Epithelial cell of proximal tubule (primary cell): ENCODE measurements at regions not wholly inside any gene's neighbourhood (a gene's known extent, or its start where the extent isn't known, plus 50 kb on each side); places are given as distances from the start of the nearest gene placed in this dataset.

Source experiments
- DNase-seq: peaks from one replicate; pipeline ENCODE4 v3.0.0-alpha.2; 2011; ENCODE audit warnings: low read depth
- H3K4me3 ChIP-seq: 2 replicates; pipeline ENCODE4 v1.5.1; 2011; ENCODE audit warnings: low read depth, mild to moderate bottlenecking, low read length
- CTCF ChIP-seq: conservative IDR thresholded peaks from 2 replicates; pipeline ENCODE4 v1.5.1; 2012; ENCODE audit warnings: low read depth, mild to moderate bottlenecking, low read length

DNA sequence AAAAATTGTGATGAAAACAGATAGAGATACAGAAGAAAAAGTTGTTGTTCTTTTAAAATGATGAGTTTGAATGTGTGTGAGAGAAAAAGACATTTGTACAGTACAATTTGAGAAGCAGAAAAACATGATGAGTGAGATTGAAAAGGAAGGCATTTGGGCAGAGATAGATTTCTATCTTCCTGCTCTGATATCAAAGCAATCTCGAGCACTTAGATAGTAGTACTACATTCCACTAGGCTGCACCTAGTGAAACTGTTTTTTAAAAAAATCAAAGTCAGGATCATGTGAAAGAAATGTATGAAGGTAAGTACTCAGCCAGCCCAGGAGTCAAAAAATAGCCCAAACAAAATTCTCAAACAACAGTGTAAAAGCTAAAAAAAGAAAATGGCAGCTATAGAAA lies 104.1 kb upstream of the UBE2E2 start:
- TF ChIP-seq CTCF: no peak
- no peak for DNase-seq
- no peak overlapping the region for H3K4me3 ChIP-seq

GRCh38 chr3:23099677-23100076 lies 103.5 kb upstream of the UBE2E2 start:
- DNase-seq: no peak
- TF ChIP-seq CTCF: no peak
- H3K4me3 ChIP-seq: no peak overlapping the region

DNA sequence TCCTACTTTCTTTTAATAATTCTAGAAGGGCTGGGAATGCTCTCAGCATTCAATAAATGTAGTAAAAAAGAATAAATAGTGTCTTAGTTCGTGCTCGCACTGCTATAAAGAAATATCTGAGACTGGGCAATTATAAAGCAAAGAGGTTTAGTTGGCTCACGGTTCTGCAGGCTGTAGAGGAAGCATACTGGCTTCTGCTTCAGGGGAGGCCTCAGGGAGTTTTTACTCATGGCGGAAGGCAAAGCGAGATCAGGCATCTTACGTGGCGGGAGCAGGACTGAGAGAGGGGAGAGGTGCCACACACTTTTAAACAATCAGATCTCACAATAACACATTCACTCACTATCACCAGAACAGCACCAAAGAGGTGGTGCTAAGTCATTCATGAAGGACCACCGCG lies 103.0 kb upstream of the UBE2E2 start:
- H3K4me3 ChIP-seq: no peak overlapping the region
- TF ChIP-seq CTCF: no peak
- DNase-seq: no peak

GRCh38 chr3:23103764-23104163 lies 99.4 kb upstream of the UBE2E2 start:
- TF ChIP-seq CTCF: no peak
- H3K4me3 ChIP-seq: no peak overlapping the region
- DNase-seq: no peak

GRCh38 chr3:23105048-23105447 lies 98.1 kb upstream of the UBE2E2 start:
- no peak overlapping the region for H3K4me3 ChIP-seq
- no peak for DNase-seq
- TF ChIP-seq CTCF: no peak

DNA sequence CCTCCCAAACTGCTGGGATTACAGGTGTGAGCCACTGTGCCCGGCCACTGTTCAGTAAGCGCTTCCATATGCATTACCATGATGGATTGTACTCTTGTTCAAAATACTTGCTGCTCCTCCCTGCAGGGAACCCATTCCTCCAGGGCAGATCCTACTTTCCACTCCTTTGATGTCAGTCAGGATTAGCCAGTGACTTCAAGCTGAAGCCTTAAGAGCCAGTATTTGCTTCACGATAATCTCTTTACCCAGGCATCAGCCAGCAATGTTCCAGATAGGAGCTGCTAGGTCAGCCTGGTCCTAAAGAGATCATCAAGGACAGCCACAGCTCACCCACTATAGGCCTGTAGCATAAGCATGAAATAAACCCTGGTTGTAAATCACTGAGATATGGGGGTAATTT lies 96.5 kb upstream of the UBE2E2 start:
- TF ChIP-seq CTCF: no peak
- DNase-seq: no peak
- no peak overlapping the region for H3K4me3 ChIP-seq

GRCh38 chr3:23107221-23107620 lies 95.9 kb upstream of the UBE2E2 start:
- no peak overlapping the region for H3K4me3 ChIP-seq
- no peak for TF ChIP-seq CTCF
- DNase-seq: no peak
